GM18519 (cell line): ENCODE measurements at regions not wholly inside any gene's neighbourhood (a gene's known extent, or its start where the extent isn't known, plus 50 kb on each side); places are given as distances from the start of the nearest gene placed in this dataset.
"Not testable (repeated sequence)": the region's sequence is repeated elsewhere in the genome, so short reads cannot be mapped to it uniquely, and the experiment has no call there.

Experiments used
- ATAC-seq: cut with Tn5 transposase; IDR thresholded peaks from one replicate; pipeline ENCODE4 v1.9.1; 2021; ENCODE audit warnings: mild to moderate bottlenecking, moderate library complexity; ENCODE audit not compliant: unreplicated experiment, low FRiP score

- ATAC-seq: no peak
Observed at GRCh38 chr2:136334967-136335366, 217.0 kb upstream of the CXCR4 start.

- ATAC-seq: no peak
Observed at GRCh38 chr2:136332436-136333095, 214.6 kb upstream of the CXCR4 start.

- ATAC-seq: no peak
Observed at GRCh38 chr2:136331226-136331625, 213.3 kb upstream of the CXCR4 start.

- no peak for ATAC-seq
Observed at GRCh38 chr2:136328207-136328795, 210.4 kb upstream of the CXCR4 start.

- ATAC-seq: peak; percentile 51
Observed at GRCh38 chr2:136327162-136327852, 209.4 kb upstream of the CXCR4 start.

- ATAC-seq: no peak
Observed at GRCh38 chr2:136325844-136326331, 207.9 kb upstream of the CXCR4 start.

GRCh38 chr2:136324966-136325365, 207.0 kb upstream of the CXCR4 start:
- no peak for ATAC-seq

- no peak for ATAC-seq
Observed at GRCh38 chr2:136323935-136324334, 206.0 kb upstream of the CXCR4 start.

- no peak for ATAC-seq
Observed at GRCh38 chr2:136323195-136323594, 205.2 kb upstream of the CXCR4 start.

GRCh38 chr2:136322428-136322827, 204.5 kb upstream of the CXCR4 start:
- ATAC-seq: no peak

- ATAC-seq: no peak
Observed at GRCh38 chr2:136319651-136320050, 201.7 kb upstream of the CXCR4 start.

GRCh38 chr2:136319237-136319636, 201.3 kb upstream of the CXCR4 start:
- no peak for ATAC-seq

- no peak for ATAC-seq
Observed at GRCh38 chr2:136314240-136314639, 196.3 kb upstream of the CXCR4 start.

- ATAC-seq: not testable (repeated sequence)
Observed at GRCh38 chr2:136312568-136312967, 194.6 kb upstream of the CXCR4 start.

GRCh38 chr2:136310797-136311603, 193.1 kb upstream of the CXCR4 start:
- ATAC-seq: no peak

- ATAC-seq: no peak
Observed at GRCh38 chr2:136310005-136310495, 192.1 kb upstream of the CXCR4 start.

GRCh38 chr2:136308611-136309010, 190.7 kb upstream of the CXCR4 start:
- no peak for ATAC-seq

GRCh38 chr2:136306836-136307235, 188.9 kb upstream of the CXCR4 start:
- no peak for ATAC-seq

- ATAC-seq: peak; percentile 85
Observed at GRCh38 chr2:136305517-136306192, 187.7 kb upstream of the CXCR4 start.

- ATAC-seq: no peak
Observed at GRCh38 chr2:136301006-136301405, 183.1 kb upstream of the CXCR4 start.
